BLaER1 treated with 17β-estradiol and CSF1 and Interleukin-3, amounts not matched to agents 10 nM and 100 nM (cell line): ENCODE measurements at regions not wholly inside any gene's neighbourhood (a gene's known extent, or its start where the extent isn't known, plus 50 kb on each side); places are given as distances from the start of the nearest gene placed in this dataset.

Experiments
- H3K27ac ChIP-seq, 11 experiments: shearing (Covaris generic); formaldehyde crosslinking; 2 replicates each; pipeline ENCODE4 v1.8.1; 2022
- H3K27me3 ChIP-seq, 11 experiments: shearing (Covaris generic); formaldehyde crosslinking; 2 replicates each; pipeline ENCODE4 v1.8.1; 2022
- H3K36me3 ChIP-seq, 11 experiments: shearing (Covaris generic); formaldehyde crosslinking; 2 replicates each; pipeline ENCODE4 v1.8.1; 2022
- H3K4me1 ChIP-seq, 10 experiments: shearing (Covaris generic); formaldehyde crosslinking; 2 replicates each; pipeline ENCODE4 v1.8.1; 2022
- H3K4me2 ChIP-seq, 11 experiments: shearing (Covaris generic); formaldehyde crosslinking; 2 replicates each; pipeline ENCODE4 v1.8.1; 2022
- H3K4me3 ChIP-seq, 10 experiments: shearing (Covaris generic); formaldehyde crosslinking; 2 replicates each; pipeline ENCODE4 v1.8.1; 2022
- H3K9ac ChIP-seq, 11 experiments: shearing (Covaris generic); formaldehyde crosslinking; 2 replicates each; pipeline ENCODE4 v1.8.1; 2022
- H3K9me3 ChIP-seq, 11 experiments: shearing (Covaris generic); formaldehyde crosslinking; replicated peaks in 1 of 11; 2 replicates each; pipeline ENCODE4 v1.8.1; 2022
- H4K20me1 ChIP-seq, 11 experiments: shearing (Covaris generic); formaldehyde crosslinking; 2 replicates each; pipeline ENCODE4 v1.8.1; 2022
- Cebpa-rat ChIP-seq, 11 experiments: shearing (Covaris generic); IDR thresholded peaks; 2 replicates each; pipeline ENCODE4 v1.8.1; 2022

DNA sequence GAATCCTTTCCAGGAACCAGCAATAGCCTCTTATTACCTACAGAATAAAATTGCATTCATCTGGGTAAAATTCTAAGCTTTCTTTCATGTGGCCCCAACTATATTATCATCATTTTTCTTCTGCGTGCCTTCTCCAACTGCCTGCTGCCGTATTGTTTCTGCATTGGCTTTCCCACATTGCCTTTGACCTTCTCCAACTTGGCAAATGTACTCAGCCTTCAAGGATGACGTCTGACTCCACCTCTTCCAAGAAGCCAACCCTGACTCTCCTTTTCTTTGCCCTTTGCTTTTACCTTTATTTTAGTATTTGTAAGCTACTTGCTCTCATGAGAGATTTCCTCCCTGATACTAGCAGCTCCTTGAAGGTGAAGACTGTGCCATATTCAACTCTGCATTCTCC is 200.4 kb upstream of the FAM9B start:
- Histone ChIP-seq H4K20me1 (no peaks in the 10 kb centered on the region), H3K9me3 (no peaks in the 10 kb centered on the region), H3K4me3 (no peak overlapping the region), H3K36me3 (no peaks in the 10 kb centered on the region), H3K4me1 (peaks cover 0 to 9% (median 6%) of the 10 kb centered on the region in 10 experiments; a peak in 6 of 20 replicates), H3K9ac (no peak overlapping the region), H3K27ac (no peak overlapping the region), H3K27me3 (no peaks in the 10 kb centered on the region), H3K4me2 (no peak overlapping the region)
- no peak for TF ChIP-seq Cebpa-rat (IDR thresholded peaks at IDR 0.05)

DNA sequence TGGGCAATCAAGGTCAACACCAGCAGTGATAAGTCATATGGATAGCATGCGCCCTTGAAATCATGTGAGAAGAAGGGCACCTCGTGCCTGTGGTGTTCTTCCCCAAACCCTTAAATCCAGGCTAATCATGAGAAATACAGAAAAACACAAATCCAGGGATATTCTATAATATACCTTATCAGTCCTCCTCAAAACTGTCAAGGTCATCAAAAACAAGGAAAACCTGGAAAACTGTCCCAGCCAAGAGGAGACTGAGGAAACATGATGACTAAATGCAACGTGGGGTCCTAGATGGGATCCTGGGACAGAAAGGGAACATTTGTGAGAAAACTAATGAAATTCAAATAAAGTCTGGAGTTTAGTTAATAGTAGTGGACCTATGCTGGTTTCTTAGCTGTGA is 201.8 kb upstream of the FAM9B start:
- no peak for TF ChIP-seq Cebpa-rat (IDR thresholded peaks at IDR 0.05)

DNA sequence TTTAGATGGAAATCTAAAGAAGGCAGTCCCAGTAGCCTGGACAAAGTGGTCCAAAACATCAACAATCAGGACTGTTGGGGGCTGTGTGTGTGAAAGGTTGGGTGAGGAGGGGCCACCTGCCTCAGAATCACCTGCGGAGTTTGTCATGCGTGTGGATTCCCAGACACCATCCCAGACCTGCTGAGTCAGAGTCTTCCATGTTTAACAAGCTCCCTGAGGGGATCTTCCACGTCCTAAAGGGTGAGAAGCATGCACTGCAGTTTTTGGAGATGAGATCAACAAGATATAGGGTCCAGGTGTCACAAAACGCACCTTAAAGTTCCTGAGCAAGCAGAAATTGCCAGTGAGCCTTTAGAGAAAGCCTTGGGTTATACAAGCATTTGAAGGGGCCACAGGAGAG is 207.0 kb upstream of the FAM9B start:
- Histone ChIP-seq H3K4me2 (no peak overlapping the region), H3K27me3 (no peaks in the 10 kb centered on the region), H4K20me1 (no peaks in the 10 kb centered on the region), H3K4me3 (no peak overlapping the region), H3K36me3 (no peaks in the 10 kb centered on the region), H3K9ac (no peak overlapping the region), H3K27ac (no peak overlapping the region), H3K9me3 (no peaks in the 10 kb centered on the region), H3K4me1 (peaks cover 0 to 9% (median 6%) of the 10 kb centered on the region in 10 experiments; a peak in 6 of 20 replicates)
- TF ChIP-seq Cebpa-rat (IDR thresholded peaks at IDR 0.05): no peak

More for the DNA sequence above, 201.8 kb upstream of the FAM9B start:
- Histone ChIP-seq H3K27me3 (no peaks in the 10 kb centered on the region), H3K4me3 (no peak overlapping the region), H3K9me3 (no peaks in the 10 kb centered on the region), H3K4me2 (no peak overlapping the region), H3K4me1 (peaks cover 0 to 9% (median 6%) of the 10 kb centered on the region in 10 experiments; a peak in 6 of 20 replicates), H3K36me3 (no peaks in the 10 kb centered on the region), H3K9ac (no peak overlapping the region), H3K27ac (no peak overlapping the region), H4K20me1 (no peaks in the 10 kb centered on the region)

DNA sequence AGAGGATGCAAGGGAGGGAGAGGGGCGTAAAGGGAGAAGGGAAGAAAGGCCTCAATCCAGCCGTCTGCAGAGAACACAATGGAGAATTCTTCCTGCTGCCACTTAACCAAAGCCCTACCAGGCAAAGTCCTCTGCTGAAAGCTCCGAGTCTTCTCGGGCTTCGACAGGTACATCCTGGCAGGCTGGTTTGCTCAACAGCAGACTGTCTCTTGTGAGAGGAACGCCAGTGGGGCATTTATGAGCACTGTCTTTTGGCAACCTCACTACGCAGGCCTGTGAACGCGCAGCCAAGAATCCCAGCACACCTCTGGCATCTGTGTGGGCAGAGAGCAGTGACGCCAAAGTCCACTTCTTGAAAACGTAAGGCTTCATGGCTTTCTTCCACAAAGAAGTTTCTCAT is 207.5 kb upstream of the FAM9B start:
- Histone ChIP-seq H3K9me3 (no peaks in the 10 kb centered on the region), H3K27me3 (no peaks in the 10 kb centered on the region), H3K4me3 (no peak overlapping the region), H3K4me1 (peaks cover 0 to 9% (median 6%) of the 10 kb centered on the region in 10 experiments; a peak in 6 of 20 replicates), H4K20me1 (no peaks in the 10 kb centered on the region), H3K27ac (no peak overlapping the region), H3K4me2 (no peak overlapping the region), H3K36me3 (no peaks in the 10 kb centered on the region), H3K9ac (no peak overlapping the region)
- TF ChIP-seq Cebpa-rat (IDR thresholded peaks at IDR 0.05): no peak

DNA sequence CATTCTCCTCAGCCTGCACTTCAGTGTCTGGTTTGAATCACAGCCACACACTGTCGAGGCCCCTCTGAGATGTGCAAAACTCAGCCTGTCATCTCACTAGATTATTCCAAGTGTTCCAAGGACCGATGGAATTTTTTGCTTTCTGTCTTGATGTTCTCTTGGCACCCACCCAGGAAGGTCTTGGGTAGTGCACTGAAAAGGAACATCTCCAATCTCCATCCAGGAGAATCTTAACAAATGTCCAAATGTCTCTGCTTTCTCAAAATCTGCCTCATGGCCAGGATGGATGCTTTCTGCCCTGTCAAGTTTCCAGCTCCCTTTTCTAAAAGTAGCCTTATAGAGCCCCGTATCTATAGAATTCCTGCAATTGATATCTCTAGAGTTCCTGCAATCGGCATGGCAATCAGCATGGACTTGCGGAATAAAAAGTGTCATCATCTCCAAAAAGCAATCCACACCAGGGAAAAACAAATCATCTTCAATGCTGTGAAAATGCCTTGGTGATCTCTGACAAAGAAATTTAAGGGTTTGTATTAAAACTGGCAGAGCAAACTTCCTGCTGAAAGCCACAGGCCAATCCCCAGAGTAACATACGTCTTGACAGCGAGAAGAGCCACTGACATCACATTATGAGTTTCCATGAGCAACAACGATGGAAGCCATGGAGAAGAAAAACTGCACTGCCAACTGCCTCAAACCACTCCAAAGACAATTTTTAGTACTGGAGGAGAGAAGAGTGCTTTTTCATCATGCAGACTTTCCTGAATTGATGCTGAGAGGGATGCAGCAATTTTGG is 215.3 kb upstream of the FAM9B start:
- Histone ChIP-seq H3K4me3 (no peak overlapping the region), H3K36me3 (no peaks in the 10 kb centered on the region), H3K4me2 (peak overlapping the region in 8 of 11 experiments; percentile 22 to 54 (median 40); a peak in 14 of 22 replicates), H4K20me1 (no peaks in the 10 kb centered on the region), H3K9me3 (peaks cover 10 to 20% (median 15%) of the 10 kb centered on the region in 11 experiments; a peak in 20 of 22 replicates), H3K27me3 (no peaks in the 10 kb centered on the region), H3K27ac (no peak overlapping the region), H3K9ac (no peak overlapping the region), H3K4me1 (peaks cover 0 to 14% (median 8%) of the 10 kb centered on the region in 10 experiments; a peak in 13 of 20 replicates)
- TF ChIP-seq Cebpa-rat (IDR thresholded peaks at IDR 0.05): no peak

DNA sequence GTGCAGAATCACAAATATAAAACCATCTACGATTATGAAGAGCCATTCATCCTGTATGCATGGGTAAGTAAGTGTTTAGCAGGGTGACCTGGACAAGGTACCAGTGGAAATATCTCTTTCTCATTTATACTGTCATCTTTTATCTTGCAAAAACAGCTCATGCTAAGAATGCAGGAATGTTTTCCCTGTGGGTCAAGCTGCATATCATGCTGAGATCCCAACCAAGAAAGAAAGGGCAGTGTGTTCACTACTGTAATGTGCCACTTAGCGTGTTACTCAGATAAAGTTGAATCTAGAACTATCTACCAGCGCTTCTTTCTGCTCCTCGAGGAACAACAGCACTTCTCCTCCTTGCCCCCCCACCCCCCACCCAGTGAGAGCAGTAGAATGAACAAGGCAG is 212.7 kb upstream of the TBL1X start:
- no peaks in the 10 kb centered on the region for H3K27me3 ChIP-seq
- H3K36me3 ChIP-seq: no peaks in the 10 kb centered on the region
- H3K4me2 ChIP-seq: no peak overlapping the region
- H3K4me1 ChIP-seq: peaks cover 0 to 14% (median 8%) of the 10 kb centered on the region in 10 experiments; a peak in 13 of 20 replicates
- TF ChIP-seq Cebpa-rat (IDR thresholded peaks at IDR 0.05): no peak
- no peak overlapping the region for H3K4me3 ChIP-seq
- H4K20me1 ChIP-seq: no peaks in the 10 kb centered on the region
- peaks cover 10 to 20% (median 15%) of the 10 kb centered on the region in 11 experiments; a peak in 20 of 22 replicates for H3K9me3 ChIP-seq
- H3K9ac ChIP-seq: no peak overlapping the region
- H3K27ac ChIP-seq: no peak overlapping the region

DNA sequence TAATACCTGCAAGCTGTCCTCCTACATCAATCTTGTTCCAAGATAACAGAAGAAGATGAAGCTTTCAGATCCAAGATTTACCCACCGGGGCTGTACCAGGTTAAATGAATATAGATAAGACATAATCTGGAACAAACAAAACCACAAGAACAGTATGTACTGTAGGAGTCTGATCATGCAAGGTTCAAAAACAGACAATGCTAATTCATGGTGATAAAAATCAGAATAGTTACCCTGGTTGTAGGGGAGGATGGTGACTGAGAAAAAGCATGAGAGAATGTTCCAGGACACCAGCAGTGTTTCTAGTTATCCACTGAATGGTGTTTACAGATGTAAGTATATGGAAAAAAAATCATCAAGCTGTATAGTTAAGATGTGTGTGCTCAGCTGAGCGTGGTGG is 211.6 kb upstream of the TBL1X start:
- no peak overlapping the region for H3K9ac ChIP-seq
- H3K27ac ChIP-seq: no peak overlapping the region
- TF ChIP-seq Cebpa-rat (IDR thresholded peaks at IDR 0.05): no peak
- H3K4me3 ChIP-seq: no peak overlapping the region
- H3K36me3 ChIP-seq: no peaks in the 10 kb centered on the region
- no peak overlapping the region for H3K4me2 ChIP-seq
- H3K9me3 ChIP-seq: peaks cover 10 to 20% (median 15%) of the 10 kb centered on the region in 11 experiments; a peak in 20 of 22 replicates
- H4K20me1 ChIP-seq: no peaks in the 10 kb centered on the region
- H3K27me3 ChIP-seq: no peaks in the 10 kb centered on the region
- peaks cover 0 to 14% (median 8%) of the 10 kb centered on the region in 10 experiments; a peak in 13 of 20 replicates for H3K4me1 ChIP-seq

DNA sequence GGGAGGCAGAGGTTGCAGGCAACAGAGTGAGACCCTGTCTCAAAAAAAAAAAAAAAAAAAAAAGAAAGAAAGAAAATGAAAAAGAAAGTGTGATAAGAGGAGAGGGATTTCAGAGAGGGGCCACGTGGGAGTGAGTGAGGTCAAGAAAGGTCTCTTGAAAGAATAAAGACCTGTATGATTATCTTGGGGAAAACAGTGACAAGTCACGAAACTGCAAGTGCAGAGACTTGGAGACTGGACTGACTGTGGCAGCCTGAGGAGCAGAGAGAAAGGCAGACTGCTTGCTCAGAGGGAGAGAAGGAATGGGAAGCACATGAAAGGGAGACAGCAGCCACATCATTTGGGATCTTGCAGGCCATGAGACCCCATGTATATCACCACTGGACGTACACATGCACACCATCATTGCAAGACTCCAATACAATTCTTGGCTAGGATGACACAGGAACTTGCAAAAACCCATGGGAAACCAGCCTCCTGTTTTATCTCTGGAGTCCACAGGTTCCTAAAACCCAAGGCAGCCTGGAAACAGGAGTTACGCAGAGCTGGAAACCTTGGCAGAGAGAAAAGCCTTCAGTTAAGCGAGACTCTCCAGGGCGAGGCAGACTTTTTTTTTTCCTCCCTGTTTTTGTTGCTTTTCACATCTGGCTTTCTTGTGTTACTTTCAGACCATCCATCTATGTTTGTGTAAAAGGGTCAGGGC is 207.0 kb upstream of the TBL1X start:
- no peak overlapping the region for H3K4me3 ChIP-seq
- H3K27me3 ChIP-seq: no peaks in the 10 kb centered on the region
- no peak overlapping the region for H3K27ac ChIP-seq
- H3K4me2 ChIP-seq: no peak overlapping the region
- H3K36me3 ChIP-seq: no peaks in the 10 kb centered on the region
- H3K9me3 ChIP-seq: peaks cover 6 to 24% (median 19%) of the 10 kb centered on the region in 11 experiments; a peak in 19 of 22 replicates
- H3K4me1 ChIP-seq: no peaks in the 10 kb centered on the region
- TF ChIP-seq Cebpa-rat (IDR thresholded peaks at IDR 0.05): no peak
- no peaks in the 10 kb centered on the region for H4K20me1 ChIP-seq
- no peak overlapping the region for H3K9ac ChIP-seq

DNA sequence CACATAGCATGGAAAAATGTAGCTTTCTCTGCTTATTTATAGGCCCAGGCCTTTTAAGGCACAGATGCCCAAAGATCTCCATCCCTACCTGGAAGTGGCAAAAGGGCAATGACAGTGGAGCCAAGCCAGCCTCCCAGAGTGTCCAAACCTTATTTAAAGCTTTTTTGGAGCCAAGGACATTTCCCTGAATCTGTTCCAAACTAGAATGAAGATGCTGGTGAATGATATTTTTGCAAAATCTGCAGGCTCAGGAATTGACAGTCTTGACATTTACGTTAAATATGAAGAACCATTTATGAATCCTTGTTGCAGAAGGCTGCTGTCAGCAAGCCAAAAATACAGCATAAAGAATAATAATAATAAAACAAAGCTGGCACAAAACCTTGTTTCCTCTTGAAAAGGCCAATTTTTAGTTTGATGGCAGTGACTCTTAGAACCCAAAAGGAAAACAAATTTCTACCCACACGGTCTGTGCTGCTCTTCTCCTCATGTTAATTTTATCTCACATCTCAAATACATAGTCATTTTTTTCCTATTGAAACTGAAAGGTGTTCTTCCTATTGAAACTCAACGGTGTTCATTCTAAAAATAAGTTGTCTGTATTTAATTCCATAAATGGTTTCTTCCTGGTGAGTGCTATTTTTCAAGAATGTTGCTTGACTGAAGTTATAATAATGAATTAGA is 206.3 kb upstream of the TBL1X start:
- no peak for TF ChIP-seq Cebpa-rat (IDR thresholded peaks at IDR 0.05)
- no peak overlapping the region for H3K27ac ChIP-seq
- peaks cover 6 to 24% (median 19%) of the 10 kb centered on the region in 11 experiments; a peak in 19 of 22 replicates for H3K9me3 ChIP-seq
- no peaks in the 10 kb centered on the region for H3K4me1 ChIP-seq
- no peak overlapping the region for H3K9ac ChIP-seq
- no peaks in the 10 kb centered on the region for H3K36me3 ChIP-seq
- no peaks in the 10 kb centered on the region for H3K27me3 ChIP-seq
- H4K20me1 ChIP-seq: no peaks in the 10 kb centered on the region
- H3K4me2 ChIP-seq: no peak overlapping the region
- H3K4me3 ChIP-seq: no peak overlapping the region
